CD4-positive, alpha-beta T cell treated with Interleukin-1 beta for 1 hour (primary cell): ENCODE measurements at regions not wholly inside any gene's neighbourhood (a gene's known extent, or its start where the extent isn't known, plus 50 kb on each side); places are given as distances from the start of the nearest gene placed in this dataset.
"Not testable (repeated sequence)": the region's sequence is repeated elsewhere in the genome, so short reads cannot be mapped to it uniquely, and the experiment has no call there.

ENCODE experiments used
- DNase-seq, 2 donors: peaks; one replicate each; pipeline ENCODE4 v3.0.0-alpha.2; 2020 to 2022

DNA sequence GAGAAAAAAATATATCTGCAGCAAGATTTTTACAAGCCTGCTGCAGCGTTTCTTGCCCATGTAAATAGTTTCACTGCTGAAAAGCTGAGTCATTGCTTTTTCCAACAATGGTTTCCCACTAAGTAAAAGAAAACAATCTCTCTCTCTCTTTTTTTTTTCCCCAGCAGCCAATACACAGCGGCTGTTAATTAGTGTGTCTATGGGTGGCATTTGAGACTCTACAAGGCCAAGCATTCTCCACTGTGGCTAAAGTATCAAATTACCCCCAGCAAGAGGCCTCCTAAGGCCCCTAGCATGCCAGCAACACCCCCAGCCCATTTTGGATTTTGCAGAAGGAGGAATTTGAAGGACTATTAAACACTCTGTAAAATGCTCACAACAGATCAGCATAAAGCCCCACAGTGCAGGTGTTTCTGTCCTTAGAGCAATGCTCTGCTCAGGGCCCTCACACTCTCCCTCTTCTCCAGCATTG lies 837.4 kb downstream of the TRIML1 start:
- DNase-seq, result no peak

DNA sequence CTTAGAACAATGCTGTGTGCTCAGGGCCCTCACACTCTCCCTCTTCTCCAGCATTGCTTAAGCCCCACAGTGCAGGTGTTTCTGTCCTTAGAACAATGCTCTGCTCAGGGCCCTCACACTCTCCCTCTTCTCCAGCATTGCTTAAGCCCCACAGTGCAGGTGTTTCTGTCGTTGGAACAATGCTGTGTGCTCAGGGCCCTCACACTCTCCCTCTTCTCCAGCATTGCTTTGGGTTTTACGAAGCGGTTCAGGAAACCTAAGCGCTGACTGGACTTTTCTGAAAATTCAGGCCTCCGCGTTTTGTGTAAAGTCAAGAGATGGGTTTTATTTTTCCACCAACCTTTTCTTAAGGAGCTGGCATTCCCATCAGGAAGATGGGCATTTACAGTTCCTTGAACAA lies 838.0 kb downstream of the TRIML1 start:
- not testable (repeated sequence) for DNase-seq

DNA sequence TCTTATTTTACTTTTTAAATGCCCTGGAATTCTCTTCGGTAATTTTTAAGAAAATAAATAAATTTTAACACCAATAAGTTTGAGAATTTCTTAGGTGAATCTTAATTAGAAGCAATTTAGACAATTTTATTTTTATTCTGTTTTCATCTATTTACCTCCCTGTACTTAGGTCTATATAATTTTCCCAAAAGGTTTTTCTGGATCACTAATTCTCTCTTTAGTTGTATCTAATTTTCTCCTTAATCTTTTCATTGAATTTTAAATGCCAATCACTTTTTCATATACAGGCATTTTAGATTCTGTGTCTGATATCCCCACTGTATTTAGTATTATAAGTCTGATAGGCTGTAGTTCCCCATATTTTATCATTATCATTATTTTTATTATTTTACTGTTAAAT lies 845.3 kb downstream of the TRIML1 start:
- DNase-seq, result no peak

DNA sequence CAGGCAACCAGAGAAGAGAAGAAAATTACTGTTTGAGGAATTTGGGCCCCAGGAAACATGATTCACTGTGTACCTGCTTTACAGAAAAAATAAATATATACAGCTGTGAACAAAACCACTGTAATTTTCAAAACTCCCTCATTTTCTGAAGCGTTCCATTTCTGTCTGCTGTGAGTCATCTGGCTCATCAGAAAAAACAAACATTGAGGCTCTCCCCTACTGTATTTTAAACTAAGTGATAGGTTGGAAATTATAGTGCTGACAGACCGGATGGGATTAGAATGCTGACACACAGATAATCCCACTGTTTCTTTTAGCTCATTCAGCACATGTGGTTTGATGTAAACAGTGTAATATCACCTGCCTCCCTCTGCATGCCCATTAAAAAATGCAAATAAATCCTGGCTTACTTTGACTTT lies 847.0 kb downstream of the TRIML1 start:
- DNase-seq, result no peak

DNA sequence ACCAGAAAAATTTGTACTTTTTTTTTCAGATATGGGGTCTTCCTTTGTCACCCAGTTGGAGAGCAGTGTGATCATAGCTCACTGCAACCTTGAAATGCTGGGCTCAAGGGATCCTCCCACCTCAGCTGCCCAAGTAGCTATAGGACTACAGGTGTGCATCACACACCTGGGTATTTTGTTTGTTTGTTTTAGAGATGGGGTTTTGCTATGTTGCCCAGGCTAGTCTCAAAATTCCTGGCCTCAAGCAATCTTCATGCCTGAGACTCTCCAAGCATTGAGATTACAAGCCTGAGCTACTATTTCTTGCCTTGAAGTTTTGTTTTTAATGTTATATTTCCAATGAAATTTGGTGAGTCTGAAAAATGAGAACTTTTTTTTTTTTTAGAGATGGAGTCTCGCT lies 847.8 kb downstream of the TRIML1 start:
- no peak for DNase-seq

DNA sequence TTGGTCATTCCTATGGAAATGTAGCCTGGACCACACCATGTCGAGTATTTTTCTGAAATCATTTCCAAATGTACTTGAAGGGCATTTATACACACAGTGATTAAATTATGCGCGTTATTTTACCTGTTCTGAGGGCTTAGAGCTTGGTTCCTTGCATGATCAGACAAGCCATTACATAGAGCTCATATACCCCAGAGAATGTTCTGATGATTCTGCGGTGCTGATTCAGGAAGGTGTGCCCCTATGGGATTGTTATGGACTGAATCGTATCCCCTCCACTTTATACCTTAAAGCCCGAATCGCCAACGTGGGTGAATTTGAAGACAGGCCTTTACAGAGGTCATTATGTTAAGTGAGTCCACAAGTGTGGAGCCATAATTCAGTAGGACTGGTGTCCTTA lies 848.9 kb downstream of the TRIML1 start:
- no peak for DNase-seq

DNA sequence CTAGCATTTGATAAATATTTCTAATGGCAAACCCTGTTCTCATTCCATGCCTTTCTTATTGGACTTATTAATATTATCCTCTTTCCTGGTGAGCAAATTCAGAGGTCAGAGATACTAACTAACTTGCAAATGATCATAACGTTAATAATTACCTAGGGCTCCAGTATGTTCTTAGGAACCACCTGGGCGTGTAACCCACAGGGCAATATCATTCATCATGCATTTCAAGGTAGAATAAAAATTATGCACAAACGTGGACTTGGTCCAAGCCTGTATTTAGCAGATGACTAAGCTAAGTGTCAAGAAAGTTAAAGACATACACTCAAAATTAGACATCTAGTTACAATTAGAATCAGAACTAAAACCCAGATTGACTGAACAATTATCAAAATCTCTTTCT lies 850.1 kb downstream of the TRIML1 start:
- DNase-seq, result no peak

DNA sequence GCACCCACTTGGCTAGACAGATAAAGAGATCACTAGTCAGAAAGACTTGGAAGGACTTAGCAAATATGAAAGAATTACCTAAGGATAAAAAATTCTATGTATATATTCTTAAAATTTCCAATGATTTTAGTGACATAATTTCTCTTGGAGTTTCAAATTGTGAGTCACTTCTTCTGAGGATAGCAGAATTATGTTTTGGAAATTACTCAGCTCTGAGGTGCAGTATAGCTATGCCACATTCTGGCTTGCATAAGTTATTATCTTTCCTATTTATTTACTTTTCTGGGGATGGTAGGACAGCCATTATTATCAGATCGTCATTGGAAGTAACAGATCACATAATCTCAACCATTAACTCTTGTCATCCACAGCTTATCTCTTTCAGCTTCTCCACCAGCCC lies 853.5 kb downstream of the TRIML1 start:
- no peak for DNase-seq

DNA sequence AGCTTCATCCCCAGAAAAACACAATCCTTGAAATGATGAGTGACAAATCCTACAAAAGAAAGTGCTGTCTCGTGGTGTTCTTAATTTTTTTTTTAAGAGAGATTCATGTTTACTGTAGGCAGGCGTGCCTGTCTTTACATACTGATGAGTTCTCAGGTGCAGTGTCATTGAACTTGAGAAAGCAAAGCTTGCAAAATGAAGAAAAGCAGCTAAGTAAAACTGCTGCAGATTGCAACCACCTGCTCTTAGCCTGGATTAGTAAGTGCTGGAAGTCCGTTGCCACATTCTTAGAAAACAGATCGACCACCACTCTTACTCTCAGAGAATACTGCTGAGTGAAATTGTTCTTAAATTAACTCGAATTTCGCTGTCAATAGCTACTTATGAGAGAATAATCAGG lies 854.6 kb downstream of the TRIML1 start:
- DNase-seq, result no peak

DNA sequence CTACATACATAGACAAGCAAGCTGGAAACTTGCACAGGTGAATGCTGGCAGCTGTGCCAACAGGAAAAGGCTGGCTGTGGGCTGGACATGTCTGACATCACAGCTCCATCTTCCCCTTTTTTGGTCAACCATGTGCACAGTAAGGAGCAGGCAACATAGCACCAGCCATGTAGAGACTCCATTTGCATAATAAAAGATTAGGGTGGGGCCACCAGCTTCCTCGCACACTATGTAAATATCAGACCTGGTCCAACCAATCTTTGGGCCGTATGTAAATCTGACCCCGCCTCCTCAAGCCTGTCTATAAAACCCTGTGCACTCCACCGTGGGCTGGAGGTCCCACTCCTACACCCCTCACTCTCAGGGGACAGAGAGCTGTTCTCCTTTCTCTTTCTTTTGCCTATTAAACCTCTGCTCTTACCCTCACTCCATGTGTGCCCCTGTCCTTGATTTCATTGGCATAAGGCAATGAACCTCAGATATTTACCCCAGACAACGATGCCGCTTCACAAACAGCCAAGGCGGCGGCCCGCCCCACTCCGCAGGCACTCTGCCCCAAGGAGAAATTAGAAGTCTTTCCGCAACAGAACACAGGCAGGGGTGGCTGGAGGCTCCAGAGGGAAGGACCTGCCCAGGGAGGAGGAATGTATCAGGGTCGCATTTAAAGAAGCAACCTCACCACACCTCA lies 862.2 kb downstream of the TRIML1 start:
- DNase-seq, result no peak

DNA sequence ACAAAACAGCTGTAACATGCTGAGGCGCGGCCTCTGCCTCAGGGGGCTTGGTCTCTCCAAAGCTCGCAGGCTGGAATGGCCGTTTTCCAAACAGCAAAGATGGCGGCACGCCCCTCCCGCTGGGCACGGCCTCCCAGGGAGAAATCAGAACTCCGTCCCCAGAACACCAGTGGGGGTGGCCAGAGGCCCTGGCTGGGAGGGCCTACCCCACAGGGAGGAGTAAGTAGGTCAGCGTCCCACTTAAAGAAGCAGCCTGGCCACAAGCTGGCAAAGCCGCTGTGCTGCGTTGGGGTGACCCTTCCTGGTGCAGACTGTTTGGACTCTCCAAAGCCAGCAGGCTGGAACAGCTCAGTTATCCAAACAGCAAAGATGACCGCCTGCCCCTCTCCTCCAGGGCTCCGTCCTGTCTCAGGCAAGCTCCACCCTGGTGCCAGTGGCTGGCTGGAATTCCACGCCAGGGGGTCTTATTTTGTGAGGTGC lies 862.8 kb downstream of the TRIML1 start:
- DNase-seq, result no peak

DNA sequence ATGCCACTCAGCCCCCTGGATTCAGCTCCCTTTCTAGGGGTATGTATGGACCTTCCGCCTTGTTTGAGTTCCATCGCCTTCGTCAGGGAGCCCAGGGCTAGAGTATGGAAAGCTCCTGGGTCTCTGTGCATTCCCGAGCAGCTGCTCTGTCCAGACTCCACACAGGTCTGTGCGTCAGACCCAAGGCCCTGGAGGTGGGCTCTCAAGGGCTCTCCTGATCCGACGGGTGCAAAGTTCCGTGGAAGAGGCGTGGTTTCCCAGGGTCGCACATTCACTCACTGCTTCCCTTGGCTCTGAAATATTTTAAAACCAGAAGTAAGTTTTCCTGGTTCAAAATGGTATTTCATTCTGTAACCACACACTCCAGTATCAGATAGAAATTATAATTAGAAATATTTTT lies 863.2 kb downstream of the TRIML1 start:
- DNase-seq, result no peak

DNA sequence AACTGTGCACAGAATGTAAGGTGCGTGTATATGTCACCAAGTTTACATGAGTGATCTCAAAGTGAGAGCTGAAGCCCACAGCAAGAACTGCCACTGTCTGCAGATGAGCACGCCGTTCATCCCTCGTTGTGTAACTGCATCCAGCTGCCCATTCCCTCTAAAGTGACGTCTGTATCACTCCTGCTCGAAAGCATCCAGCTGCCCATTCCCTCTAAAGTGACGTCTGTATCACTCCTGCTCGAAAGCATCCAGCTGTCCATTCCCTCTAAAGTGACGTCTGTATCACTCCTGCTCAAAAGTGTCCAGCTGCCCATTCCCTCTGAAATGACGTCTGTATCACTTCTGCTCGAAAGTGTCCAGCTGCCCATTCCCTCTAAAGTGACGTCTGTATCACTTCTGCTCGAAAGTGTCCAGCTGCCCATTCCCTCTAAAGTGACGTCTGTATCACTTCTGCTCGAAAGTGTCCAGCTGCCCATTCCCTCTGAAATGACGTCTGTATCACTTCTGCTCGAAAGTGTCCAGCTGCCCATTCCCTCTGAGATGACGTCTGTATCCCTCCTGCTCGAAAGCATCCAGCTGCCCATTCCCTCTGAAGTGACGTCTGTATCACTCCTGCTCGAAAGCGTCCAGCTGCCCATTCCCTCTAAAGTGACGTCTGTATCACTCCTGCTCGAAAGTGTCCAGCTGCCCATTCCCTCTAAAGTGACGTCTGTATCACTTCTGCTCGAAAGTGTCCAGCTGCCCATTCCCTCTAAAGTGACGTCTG lies 871.4 kb downstream of the TRIML1 start:
- DNase-seq, result not testable (repeated sequence)

DNA sequence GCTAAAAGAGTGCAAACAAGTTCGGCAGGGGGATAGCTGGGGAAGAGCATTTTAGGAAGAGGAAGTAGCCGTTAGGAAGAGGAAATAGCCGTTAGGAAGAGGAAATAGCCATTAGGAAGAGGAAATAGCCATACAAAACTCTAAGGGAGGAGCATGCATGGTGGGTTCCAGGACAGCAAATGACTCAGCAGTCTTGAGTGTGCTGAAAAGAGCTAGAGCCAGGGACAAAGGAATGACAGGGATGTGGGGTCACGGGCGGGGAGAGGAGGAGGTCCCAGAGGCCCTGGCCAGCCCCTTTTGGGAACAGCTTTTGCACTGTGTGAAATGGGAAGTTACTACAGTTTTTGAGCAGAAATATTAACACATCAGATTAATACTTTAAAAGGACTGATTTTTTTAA lies 882.6 kb downstream of the TRIML1 start:
- no peak for DNase-seq

DNA sequence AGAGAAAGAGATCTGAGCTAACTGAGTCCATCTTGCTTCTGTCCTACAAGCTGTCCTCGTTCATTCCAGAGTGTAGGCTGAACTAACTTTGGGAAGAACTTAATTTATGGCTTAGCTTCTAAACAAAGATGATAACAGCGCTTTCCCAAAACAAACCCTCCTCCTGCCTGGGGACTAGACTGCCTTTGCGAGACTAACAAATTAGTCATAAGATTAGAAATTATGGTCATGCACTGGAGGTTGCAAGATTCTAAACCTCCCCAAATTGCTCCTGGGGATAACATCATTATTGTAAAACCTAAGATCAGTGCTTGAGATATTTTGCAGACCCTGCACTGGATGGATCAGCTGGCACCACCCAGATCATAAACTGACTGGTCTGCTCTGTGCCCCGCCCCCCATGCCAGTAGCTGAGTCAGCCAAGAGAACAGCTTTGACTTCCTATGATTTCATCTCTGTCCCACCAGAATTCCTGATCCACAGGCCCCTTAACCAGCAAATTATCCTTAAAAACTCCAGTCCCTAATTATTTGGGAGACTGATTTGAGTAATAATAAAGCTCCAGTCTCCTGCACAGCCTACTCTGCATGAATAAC lies 883.3 kb downstream of the TRIML1 start:
- DNase-seq, result no peak

DNA sequence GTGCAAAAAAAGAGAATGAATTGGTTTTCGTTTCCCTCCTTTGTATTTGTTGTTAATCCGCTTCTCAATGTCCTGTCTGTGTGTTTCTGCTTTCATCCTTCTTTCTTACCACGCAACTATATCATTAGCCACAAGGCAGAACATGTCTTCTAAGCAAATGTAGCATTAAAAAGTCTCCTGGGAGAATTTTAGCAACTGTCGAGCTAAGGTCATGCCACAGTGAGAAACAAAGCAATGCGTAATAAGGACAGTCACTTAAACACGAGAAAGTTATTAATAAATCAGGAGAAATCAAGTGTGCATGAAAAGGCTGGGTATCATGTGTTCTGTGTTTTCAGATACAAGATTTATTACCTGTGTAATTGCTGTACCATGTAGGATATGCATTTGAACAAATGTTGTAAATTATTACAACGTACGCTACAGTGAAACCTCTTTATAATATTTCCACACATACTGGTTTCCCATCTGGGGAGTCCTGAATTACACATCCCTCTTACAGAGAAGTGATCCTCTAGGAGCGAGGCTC lies 890.8 kb downstream of the TRIML1 start:
- DNase-seq, result no peak

DNA sequence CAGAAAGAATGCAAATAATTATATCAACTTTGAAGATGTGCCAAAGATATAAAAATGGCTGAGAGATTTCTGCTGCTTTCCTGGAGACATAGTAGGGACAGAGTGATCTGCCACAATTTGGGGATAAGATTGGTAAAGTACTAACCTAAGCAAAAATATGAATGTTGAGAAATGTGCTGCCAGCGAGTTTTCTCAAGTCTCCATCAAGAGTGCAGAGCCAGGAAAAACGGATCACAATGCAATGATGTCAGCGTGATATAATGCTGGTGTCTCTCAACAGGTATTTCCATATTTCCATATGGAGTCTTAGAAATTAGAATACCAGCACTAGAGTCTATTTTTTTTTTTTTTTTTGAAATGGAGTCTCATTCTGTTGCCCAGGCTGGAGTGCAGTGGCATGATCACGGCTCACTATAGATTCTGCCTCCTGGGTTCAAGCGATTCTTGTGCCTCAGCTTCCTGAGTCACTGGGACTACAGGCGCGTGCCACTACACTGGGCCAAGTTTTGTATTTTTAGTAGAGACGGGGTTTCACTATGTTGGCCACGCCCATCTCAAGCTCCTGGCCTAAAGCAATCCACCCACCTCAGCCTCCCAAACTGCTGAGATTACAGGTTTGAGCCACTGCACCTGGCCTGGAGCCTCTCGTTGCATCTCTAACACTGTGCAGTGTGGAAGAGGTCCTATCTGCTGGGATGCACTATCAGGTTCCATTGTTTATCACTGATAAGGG lies 893.5 kb downstream of the TRIML1 start:
- DNase-seq, result no peak

DNA sequence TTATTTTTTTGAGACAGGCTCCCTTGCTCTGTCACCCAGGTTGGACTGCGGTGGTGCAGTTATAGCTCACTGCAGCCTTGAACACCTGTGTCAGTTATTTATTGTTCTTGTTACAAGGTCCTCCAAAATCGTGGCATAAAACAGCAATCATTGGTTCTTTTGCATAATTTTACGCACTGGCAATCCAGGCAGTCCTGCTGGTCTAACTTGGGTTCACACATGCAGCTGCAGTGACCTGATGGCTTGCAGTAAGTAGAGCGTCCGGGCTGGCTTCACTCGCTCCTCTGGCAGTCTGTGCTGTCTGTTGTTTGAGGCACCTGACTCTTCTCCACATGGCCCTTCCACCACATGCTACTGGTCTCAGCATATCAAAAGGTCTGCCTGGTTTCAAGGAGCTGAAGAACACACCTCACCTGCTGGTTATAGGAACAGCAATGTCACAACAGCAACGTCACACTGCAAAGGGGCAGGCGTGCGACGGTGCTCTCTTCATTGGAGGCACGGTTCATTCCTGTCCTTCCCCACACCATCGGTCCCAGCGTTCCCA lies 894.6 kb downstream of the TRIML1 start:
- DNase-seq, result no peak

DNA sequence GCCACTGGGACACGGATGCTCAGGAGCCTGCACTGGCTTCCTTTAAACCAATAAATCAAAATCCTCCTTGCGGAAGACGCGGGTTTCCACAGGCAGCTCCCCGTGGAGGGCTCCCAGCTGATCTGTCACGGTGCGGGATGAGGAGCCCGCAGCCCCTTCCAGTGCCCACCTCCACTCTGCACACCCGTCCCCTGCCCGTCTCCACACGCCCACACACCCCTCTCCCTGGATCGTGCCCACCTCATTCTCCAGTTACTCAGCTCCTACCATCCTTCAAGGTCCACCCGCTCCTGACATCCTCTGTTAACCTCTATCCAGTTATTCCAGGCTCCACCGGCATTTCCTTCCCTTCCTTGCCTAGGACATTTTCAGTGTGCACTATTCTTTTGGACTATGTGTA lies 895.9 kb downstream of the TRIML1 start:
- DNase-seq, result no peak

DNA sequence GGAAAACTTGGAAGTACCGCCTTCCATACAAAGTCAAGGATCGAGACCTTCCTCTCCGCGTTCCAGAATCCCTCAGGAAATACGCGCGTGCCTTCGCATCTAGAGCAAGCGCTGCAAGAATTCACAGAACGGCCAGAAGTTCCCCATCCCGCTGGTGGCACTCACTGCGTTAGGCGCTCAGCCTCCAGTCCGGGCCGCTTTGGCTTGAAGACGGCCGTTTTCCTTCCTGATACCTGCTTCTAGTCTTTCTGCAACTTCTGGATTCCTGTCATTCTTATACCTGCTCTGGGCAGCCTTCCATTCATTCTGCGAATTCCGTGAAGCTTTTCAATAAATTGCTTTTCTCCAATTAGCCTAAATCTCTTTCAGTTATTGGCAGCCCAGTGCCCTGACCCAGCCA lies 896.4 kb downstream of the TRIML1 start:
- no peak for DNase-seq

DNA sequence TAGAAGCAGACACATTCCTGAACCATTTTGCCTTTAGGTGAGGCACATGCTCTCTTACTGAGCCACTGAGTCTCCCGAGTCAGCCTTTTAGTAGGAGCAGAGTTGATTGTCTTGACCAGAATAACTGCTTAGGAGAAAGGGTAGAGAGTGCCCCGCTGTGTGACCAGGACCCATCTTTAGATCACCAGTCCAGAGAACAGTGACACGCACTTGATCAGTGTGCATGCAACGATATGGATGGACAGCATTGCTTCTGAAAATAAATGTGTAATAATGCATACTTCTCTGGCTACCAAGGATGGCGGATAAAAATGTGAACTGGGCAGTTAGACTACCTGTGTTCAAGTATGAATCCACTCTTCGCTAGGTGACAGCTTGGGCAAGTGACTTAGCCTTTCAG lies 897.7 kb downstream of the TRIML1 start:
- no peak for DNase-seq

DNA sequence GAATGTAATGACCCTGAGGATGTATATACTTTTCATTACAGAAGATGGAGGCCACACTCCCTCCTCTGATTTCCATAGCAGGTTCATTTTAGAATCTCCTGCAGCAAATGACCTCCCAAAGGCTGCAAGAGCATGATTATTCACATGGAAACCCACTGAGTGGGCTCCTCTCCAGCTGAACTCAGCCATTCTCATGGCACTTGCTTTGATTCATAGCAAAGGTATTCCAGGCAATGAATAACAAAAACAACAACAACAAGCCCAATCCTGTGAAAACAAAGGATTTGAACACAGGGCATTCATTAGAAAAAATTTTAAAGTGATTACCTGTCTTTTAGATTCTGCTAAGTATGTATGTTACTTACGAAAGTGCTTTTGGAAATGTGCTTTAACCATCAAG lies 894.0 kb upstream of the FRG1 start:
- no peak for DNase-seq

DNA sequence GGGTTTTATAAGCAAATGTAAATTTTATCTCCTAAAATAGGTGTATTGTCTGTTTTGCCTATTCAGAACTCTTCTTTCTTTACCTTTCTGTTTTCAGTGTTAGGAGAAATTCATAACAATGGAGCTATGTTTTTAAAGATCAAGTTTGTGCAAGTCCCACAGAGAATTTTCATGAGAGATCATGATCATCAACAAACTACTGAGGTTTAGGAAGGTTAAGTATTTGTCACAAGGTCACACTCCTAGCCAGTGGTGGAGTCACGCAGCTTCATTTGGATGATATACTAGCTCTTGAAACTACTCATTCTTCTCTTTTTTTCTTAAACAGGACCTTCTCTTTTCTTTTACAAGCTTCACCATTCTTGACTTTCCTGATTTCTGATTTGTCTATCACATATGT lies 892.6 kb upstream of the FRG1 start:
- no peak for DNase-seq
